GM21723 (cell line): ENCODE measurements at regions not wholly inside any gene's neighbourhood (a gene's known extent, or its start where the extent isn't known, plus 50 kb on each side); places are given as distances from the start of the nearest gene placed in this dataset.
"Not testable (repeated sequence)": the region's sequence is repeated elsewhere in the genome, so short reads cannot be mapped to it uniquely, and the experiment has no call there.

Source experiments
- ATAC-seq: cut with Tn5 transposase; IDR thresholded peaks from one replicate; pipeline ENCODE4 v1.9.1; 2021; ENCODE audit warnings: mild to moderate bottlenecking, moderate library complexity; ENCODE audit not compliant: unreplicated experiment

DNA sequence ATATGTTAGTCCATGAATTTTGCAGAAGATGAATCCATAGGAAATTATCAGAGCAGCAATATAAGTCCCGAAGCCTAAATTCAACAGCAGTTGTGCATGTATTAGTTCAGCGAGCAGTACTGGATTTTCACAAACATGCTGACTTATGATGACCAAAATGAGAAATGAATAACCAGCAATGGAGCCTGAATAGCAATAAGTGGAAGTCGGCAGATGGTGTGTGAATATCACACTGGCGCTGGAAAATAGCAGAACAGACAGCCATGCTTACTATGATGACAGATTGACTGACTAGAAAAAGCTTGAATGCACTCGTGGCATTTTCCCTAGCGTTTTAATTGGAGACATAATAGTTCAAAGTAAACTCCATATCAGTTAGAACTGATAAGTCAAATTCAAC is 1114.5 kb downstream of the DSC3 start:
- no peak for ATAC-seq

DNA sequence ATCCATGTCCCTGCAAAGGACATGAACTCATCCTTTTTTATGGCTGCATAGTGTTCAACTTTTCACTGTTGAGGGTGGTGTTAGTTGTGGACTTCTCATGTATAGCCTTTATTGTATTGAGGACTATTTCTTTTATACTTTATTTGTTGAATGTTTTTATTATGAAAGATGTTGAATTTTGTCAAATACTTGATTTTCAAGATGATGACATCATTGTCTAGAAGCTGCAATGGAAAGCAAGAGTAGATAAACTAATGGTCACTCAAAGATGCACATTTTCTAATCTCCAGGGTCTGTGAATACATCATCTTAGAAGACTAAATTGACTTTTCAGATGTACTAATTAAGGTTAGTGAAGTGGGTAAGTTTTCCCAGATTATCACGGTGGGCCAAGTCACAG is 1117.0 kb downstream of the DSC3 start:
- ATAC-seq, result no peak

DNA sequence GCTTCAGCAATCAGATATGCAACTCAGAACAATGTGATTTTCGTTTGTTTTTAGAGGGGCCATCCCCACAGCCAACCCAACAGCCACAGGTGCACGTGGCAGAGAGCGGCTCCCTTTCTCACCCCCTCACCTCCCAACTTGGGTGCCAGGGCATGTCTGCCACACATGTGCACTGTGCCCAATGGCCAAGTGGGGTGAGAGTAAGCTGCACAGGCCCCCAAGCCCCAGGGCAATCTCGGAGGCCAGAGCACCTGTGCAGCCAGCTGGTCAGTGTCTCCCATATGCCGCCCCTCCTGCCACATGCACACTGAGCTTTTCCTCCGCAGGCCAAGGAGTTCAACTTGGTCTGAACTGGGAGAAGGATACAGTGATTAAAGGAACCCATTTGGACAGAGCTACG is 1130.2 kb downstream of the DSC3 start:
- ATAC-seq, result no peak

DNA sequence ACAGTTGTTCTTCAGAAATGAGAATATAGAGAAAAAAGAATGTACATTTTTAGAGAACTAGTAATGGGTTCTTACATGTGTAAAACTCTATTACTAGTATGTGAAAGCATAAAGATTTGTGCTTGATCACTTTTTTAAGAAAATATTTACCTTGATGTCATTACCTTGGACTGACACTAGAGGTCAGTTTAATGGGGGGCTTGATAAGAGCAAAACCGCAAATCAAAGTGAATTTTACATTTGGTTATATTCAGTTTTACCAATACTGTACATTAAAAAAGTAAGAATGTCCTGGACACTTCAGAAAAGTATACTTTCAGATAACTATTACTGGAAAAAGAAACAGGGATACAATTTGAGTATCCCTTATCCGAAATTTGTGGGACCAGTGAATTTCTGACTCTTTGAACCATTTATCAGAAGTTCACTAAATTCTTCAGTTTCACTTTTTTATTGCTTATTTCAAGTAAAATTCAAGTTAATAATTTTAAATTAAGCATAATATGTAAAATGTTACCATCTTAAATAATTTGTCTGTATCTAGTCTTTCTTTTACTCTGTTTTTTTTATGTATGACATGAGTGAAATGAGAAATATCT is 1149.5 kb downstream of the DSC3 start:
- no peak for ATAC-seq

DNA sequence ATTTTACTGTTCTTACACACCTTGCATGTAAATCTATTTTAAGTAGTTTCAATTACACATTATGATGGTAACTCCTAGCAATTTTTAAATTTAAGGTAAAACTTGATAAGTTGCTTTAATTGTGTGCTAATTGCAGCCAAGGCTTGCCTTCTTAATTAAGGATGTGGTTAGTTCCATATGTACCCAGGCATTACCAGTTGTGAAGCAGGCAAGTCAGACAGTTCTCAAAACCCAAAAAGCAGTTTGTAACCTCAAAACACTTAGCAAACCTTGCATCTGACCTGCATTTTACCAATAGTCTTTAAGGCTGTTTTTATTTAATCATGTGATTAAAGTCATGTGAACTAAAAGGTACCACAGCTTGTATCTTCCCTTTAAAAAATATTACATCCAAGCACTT is 1159.4 kb downstream of the DSC3 start:
- ATAC-seq, result no peak

DNA sequence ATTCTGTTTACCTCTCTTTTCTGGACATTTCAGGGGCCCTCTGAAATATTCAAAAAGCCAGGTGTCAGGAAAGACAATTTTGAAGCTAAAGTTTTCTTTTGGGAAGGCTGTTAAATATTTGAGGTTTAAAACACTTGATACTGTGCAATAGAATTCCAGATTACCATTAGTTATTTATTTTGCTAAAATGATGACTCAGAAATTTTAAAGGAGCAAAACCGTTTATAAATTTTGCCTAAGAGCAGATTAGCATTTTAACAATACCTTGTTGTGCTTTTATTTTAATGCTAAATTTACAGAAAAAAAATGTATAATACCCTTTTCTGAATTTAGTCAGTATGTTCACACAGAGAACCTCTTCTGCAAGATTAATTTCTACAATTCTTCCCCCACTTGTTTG is 1159.9 kb downstream of the DSC3 start:
- no peak for ATAC-seq

DNA sequence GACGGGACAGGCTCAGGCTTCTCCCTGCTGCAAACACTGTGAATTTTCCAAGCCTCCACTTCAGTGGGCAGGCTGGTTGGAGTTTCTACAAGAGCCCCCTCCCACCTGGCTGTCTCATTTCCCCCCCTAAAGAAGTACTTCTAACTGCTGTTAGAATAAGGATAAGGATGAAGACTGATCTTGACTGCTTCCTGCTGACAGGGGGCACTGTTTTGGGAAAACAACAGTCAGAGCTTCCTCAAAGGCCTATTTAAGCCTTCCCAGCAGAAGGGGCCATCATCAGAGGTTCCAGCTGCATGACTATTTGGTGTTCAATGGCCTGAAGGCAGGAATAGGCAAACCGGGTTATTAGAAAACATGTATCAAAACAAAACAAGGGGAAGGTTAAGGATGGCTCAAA is 1162.8 kb downstream of the DSC3 start:
- no peak for ATAC-seq

DNA sequence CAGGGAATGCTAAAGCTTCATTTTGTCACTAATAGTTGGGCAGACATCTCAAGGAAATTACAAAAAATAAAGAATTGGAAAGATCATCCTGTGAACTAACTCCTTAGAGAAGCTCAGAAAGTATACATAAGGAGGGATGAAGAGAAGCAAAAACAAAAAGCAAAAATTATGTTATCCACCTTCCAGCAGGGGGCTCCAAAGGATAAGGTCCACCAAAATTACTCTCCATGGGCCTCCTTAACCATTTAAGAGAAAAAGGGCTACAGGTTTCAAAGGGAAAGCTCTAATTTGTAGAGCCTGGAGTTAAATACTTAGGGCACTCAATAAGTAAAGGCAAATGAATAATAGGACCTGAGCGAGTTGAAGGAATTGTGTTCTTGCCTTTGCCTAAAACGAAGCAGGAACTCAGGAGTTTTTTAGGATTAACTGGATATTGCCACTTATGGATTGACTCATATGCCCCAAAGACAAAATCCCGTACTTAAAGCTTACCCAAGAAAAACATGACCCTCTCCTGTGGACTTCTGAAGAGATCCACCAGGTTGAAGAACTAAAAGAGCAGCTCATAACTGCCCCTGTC is 1167.9 kb downstream of the DSC3 start:
- ATAC-seq, result no peak

DNA sequence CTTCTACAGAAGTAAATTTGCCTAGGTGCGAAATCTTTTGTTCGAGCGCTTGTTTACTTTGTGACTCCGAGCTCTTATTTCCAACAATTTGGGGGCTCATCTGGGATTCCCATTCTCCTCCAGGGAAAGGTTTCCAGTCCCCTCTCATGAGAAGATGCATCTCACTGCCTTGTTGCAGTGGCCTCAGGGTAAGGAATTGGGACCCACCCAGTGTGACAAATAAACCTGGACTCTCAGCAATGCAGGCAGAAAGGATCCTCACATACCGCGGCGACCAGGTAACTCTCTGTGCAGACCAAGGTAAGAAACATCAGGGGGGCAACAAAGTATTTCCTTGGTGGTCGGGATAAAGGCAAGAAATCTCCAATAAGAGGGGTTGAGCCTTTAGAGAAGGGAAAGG is 1169.3 kb downstream of the DSC3 start:
- no peak for ATAC-seq

DNA sequence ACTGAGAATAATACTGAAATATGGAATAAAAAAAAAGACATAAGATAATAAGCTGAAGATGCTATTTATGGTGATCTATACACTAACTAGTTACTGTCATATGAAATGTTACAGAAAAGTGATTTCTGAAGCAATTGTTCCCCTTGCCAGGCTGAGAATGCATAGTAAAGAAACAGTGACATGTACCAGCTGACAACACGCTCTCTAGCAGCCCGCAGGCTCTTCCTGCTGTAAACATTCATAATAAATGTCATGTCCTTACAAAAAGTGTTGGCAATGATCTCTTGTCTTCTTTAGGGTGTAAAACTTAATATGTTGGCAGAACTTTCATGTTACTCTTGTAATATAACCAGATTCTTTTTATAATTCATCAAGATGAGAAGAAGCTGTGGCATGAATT is 1171.3 kb downstream of the DSC3 start:
- ATAC-seq, result no peak

DNA sequence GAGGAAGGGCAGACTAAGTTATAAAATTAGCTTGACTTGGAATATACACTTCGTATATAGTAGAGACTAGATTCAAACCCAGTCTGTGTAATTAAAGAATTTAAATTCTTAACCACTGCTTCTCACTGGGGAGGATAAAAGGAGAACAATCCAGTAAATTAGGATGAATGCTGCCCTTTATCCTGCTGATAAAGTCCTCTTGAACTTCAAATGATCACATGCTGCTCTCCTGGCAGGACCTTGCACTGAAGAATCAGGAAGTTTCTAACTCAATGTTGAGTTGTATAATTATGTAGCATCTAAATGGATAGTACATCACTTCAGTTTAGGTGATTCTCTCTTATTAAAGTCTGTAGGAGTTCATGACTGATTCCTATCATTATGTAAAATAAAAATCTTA is 1179.7 kb downstream of the DSC3 start:
- no peak for ATAC-seq

DNA sequence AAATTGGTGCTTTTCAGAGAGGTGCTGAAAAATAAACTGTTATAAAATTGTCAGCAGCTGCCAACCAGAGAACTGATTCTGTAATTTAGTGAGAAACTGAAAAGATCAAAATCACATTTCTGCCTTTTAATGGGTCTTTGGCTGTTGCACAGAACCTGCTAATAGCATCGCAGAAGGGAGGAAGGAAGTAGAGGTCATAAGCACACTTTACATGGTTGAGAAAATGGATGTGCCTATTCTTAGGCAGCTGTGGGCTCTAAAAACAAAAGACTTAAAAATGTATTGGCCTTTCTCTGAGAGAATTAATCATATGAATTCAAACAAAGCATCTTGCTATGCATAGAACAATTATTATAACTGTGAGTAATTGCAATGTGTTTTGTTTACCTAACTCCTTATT is 1186.9 kb downstream of the DSC3 start:
- no peak for ATAC-seq

DNA sequence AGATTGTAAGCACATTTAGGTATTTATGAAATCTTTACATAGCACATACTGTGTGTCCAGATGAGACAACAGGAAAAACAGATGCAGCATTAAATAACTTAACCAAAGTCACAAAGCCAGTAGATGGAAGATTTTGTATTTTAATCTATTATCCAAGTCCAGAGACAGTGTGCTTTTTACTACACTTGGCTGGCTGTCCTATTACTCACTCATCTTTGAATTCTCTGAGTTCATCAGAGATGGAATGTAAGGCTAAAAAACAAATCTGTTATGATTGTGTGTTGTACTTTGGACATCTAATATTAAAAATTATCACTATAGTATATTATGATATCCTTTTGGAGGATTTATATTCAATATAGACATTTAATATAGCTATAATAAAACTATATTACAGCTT is 1189.4 kb downstream of the DSC3 start:
- no peak for ATAC-seq

DNA sequence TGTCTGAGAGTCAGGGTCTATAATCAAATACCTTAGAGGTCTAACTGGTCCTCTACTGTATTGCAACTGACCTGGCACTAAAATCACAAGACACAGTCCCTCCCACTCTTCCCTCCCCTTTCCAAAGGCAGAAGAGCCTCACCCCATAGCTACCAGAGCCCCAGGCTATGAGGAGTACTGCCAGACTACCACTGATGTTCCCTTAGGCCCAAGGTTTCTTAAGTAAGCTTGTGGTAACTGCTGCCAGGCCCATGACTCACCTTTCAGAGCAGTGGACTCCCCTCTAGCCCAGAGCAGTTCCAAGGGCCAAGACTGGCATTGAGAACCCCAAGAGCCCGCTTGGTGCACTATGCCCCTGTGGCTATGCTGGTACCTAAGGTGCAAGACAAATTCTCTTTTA is 1193.4 kb downstream of the DSC3 start:
- no peak for ATAC-seq

DNA sequence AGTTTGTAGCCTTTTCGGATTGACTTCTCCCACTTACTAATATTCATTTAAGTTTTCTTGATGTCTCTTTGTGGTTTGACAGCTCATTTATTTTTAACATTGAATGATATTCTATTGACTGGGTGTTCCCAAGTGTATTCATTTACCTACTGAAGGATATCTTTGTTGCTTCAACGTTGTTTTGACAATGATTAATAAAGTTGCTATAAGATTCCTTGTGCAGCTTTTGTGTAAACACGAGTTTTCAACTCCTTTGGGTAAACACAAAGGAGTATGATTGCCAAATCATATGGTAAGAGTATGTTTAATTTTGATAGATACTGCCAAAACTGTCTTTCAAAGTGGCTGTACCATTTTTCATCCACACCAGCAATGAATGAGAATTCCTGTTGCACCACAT is 1200.9 kb downstream of the DSC3 start:
- ATAC-seq, result no peak

DNA sequence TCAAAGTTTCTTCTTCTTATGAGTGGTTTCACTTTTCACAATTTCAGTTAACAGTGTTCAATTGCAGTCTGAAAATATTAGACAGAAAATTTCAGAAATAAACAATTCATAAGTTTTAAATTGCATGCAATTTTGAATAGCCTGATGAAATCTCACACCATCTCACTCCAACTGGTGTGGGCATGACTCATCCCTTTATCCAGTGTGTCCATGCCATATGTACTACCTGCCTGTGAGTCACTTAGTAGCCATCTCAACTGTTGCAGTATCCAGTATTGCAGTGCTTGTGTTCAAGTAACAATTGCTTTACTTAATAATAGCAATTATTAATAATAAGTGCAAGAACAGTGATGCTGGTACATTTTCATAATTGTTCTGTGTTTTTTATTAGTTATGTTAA is 1202.5 kb downstream of the DSC3 start:
- no peak for ATAC-seq

DNA sequence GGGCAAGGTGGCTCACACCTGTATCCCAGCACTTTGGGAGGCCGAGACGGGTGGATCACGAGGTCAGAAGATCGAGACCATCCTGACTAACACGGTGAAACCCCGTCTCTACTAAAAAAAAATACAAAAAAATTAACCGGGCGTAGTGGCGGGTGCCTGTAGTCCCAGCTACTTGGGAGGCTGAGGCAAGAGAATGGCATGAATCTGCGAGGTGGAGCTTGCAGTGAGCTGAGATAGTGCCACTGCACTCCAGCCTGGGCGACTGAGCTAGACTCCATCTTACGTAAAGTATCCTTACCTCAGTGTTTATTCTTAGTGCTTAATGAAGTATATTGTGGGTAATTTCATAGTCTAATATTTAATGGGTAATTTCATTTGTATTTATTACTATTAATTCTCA is 1203.6 kb downstream of the DSC3 start:
- not testable (repeated sequence) for ATAC-seq

DNA sequence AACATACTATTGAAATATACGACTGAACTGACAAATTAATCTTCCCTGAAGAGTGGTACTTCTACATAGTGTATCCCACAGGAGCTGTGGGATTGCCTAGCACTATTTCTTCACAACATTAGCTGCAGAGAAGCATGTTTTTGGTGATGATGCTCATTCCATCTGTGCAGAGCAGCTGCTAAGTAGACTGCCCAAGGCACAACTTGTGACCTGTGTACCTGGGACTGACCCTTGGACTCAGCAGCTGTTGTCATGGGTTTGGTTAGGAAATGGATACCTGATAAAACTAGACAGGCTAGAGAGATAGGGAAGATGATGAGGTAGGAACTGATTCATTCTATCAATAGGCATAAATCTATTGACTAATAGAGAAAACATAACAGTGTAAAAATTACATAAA is 1204.0 kb downstream of the DSC3 start:
- no peak for ATAC-seq

DNA sequence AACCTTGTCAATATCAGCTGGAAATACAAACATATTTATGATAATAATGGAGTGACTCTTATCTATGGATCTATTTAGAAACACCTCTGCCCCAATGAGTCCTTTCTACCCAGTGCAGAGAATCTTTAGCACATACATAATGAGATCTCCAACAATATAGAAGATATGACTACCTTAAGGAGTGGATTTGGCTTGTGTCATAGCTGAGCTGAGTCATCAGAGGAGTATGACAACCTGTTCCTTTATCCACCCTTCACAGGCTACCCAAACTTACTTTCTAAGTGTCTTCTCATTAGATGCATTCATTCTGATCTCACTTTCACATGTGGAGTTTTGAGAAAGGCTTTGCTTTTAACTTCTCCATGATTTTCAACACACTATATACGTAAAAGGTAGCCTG is 1218.9 kb downstream of the DSC3 start:
- ATAC-seq, result no peak

DNA sequence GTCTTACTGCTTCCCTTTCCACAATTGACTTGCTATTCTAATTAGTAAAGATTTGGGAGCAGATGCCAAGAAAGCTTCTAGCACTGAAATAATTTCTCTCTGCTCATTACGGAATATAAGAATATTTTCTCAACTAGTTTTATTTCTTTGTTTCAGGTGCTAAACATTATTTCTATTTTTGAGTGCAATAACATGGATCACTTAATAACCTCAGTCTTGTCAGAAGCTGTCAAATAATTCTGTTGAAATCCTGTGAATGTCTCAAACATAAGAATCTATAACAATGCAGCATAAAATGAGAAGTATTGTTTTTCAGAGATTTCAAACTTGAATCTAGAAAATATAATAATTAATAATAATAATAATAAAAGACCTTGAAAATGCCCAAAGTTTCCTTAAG is 1221.0 kb downstream of the DSC3 start:
- ATAC-seq, result no peak

DNA sequence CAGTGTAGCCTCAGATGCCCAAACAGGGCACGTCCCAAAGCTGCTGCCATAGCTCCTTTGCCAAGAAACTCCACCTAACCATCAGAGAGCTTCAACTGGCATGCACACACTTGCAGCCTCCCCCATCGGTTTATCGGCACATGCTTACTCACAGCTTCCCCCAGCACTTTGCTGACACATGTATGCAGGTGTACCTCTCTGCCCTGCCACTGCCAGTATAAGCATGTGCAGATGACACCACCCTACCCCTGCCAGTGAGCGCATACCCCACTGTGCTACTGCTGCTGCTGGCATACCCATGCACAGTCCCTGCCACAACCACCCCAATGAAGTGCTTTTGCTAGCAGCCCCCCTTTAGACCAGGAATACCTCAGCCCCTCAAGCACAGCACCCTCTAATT is 1231.0 kb downstream of the DSC3 start:
- no peak for ATAC-seq

DNA sequence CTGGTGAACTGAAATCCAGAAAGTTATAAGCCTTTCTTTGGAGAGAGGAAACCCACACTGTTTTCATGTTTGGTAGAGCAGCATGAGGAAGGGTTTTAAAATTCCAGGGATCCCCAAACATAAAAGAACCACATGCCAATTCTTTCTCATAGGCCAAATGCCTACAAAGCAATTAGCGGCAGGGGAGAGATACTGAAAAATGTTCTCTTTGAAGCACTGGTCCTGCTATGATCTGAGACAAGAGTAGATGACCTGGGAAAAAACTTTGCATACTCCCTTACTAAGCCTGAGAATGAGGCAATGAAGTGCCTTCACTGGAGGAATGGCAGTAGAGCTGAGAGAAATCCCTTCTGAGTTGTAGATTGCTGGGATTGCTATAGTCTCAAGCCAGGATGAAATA is 1261.7 kb downstream of the DSC3 start:
- ATAC-seq, result no peak

DNA sequence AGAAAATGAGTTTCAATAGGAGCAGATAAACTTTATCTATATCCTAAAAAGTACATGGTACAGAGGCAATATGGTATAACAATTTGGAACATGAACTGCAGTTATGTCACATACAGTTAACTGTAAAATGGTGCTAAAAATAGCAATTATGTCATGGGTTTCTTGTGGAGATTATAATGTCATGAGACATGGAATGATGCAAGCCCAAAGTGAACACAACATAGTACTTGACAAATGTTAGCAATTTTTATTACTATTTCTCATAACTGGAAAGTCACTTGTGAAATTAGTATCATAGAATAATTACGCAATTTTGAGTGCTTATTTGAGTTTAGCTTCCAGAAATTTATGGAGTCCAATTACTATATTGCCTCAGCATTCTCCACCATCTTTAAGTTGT is 1263.4 kb downstream of the DSC3 start:
- ATAC-seq, result no peak
